WTC11 (cell line): ENCODE measurements at regions not wholly inside any gene's neighbourhood (a gene's known extent, or its start where the extent isn't known, plus 50 kb on each side); places are given as distances from the start of the nearest gene placed in this dataset.

ENCODE experiments used
- ATAC-seq: fragments of 200-7000 bp; cut with Tn5 transposase; 2 replicates; pipeline ENCODE4 v1.10.0; 2021; ENCODE audit warnings: mild to moderate bottlenecking, moderate library complexity
- CTCF ChIA-PET: fragments of 300-600 bp; sonication (Branson Sonifier 250); formaldehyde crosslinking; loops from one replicate; lab custom pipeline; 2021; ENCODE audit warnings: antibody characterized with exemption; lab: Charles Lee
- POLR2A ChIA-PET: fragments of 350-600 bp; sonication (Branson Sonifier 250); formaldehyde crosslinking; loops from one replicate; lab custom pipeline; 2021; ENCODE audit warnings: antibody characterized with exemption; lab: Charles Lee
- DNase-seq: peaks from one replicate; pipeline ENCODE4 v3.0.0; 2021; ENCODE audit warnings: low spot score
- H3K27ac Mint-ChIP-seq: 2 replicates; pipeline ENCODE4 v1.8.0; 2021; ENCODE audit warnings: mixed read lengths
- H3K27me3 Mint-ChIP-seq: 2 replicates; pipeline ENCODE4 v1.8.0; 2021; ENCODE audit warnings: low read depth, mild to moderate bottlenecking, moderate library complexity, mixed read lengths
- H3K36me3 Mint-ChIP-seq: 2 replicates; pipeline ENCODE4 v1.8.0; 2021; ENCODE audit warnings: mixed read lengths
- H3K4me1 Mint-ChIP-seq: 2 replicates; pipeline ENCODE4 v1.8.0; 2022; ENCODE audit warnings: mixed read lengths
- H3K4me3 Mint-ChIP-seq: 2 replicates; pipeline ENCODE4 v1.8.0; 2021; ENCODE audit warnings: mild to moderate bottlenecking, moderate library complexity, mixed read lengths
- H3K9me3 Mint-ChIP-seq: 2 replicates; pipeline ENCODE4 v1.8.0; 2021; ENCODE audit warnings: mixed read lengths
- CBFB ChIP-seq: sonication (generic); formaldehyde crosslinking; IDR thresholded peaks from 2 replicates; pipeline ENCODE4 v1.8.1; 2022; ENCODE audit warnings: mild to moderate bottlenecking, low read depth, missing genetic modification reagents
- FOXP1 ChIP-seq: sonication (generic); formaldehyde crosslinking; IDR thresholded peaks from 2 replicates; pipeline ENCODE4 v1.8.0; 2022; ENCODE audit warnings: missing genetic modification reagents, mild to moderate bottlenecking, moderate library complexity, borderline replicate concordance
- JAZF1 ChIP-seq: fragments of 250-450 bp; sonication (Bioruptor Pico); IDR thresholded peaks from 2 replicates; pipeline ENCODE4 v1.9.0; 2021; ENCODE audit warnings: moderate library complexity, mild to moderate bottlenecking, inconsistent platforms
- MXD4 ChIP-seq: fragments of 250-450 bp; sonication (Bioruptor Pico); IDR thresholded peaks from 2 replicates; pipeline ENCODE4 v1.8.0; 2021; ENCODE audit warnings: mild to moderate bottlenecking, moderate library complexity, borderline replicate concordance
- NR2C2 ChIP-seq: sonication (generic); formaldehyde crosslinking; IDR thresholded peaks from 2 replicates; pipeline ENCODE4 v1.8.0; 2022; ENCODE audit warnings: mild to moderate bottlenecking, missing genetic modification reagents
- NR3C1 ChIP-seq: sonication (generic); formaldehyde crosslinking; conservative IDR thresholded peaks from 2 replicates; pipeline ENCODE4 v1.8.1; 2023; ENCODE audit warnings: low read depth, mild to moderate bottlenecking, missing genetic modification reagents
- RELA ChIP-seq: sonication (generic); formaldehyde crosslinking; IDR thresholded peaks from 2 replicates; pipeline ENCODE4 v1.8.1; 2022; ENCODE audit warnings: missing genetic modification reagents, mild to moderate bottlenecking, borderline replicate concordance
- SOX15 ChIP-seq: fragments of 250-450 bp; sonication (Bioruptor Pico); IDR thresholded peaks from 2 replicates; pipeline ENCODE4 v1.9.0; 2021; ENCODE audit warnings: mild to moderate bottlenecking
- TEAD1 ChIP-seq: sonication (generic); formaldehyde crosslinking; IDR thresholded peaks from 2 replicates; pipeline ENCODE4 v1.8.0; 2022; ENCODE audit warnings: mild to moderate bottlenecking, missing genetic modification reagents
- ZNF138 ChIP-seq: sonication (generic); formaldehyde crosslinking; conservative IDR thresholded peaks from 2 replicates; pipeline ENCODE4 v1.8.1; 2022; ENCODE audit warnings: mild to moderate bottlenecking, moderate library complexity, missing genetic modification reagents
- ZNF423 ChIP-seq: fragments of 250-450 bp; sonication (Bioruptor Pico); IDR thresholded peaks from 2 replicates; pipeline ENCODE4 v2.1.2; 2022; ENCODE audit warnings: mild to moderate bottlenecking, moderate library complexity
- TF ChIP-seq, protein P1 (sequence below): sonication (generic); formaldehyde crosslinking; IDR thresholded peaks from 2 replicates; pipeline ENCODE4 v1.8.1; 2022; ENCODE audit warnings: missing genetic modification reagents, borderline replicate concordance
- TF ChIP-seq, protein P2 (sequence below): sonication (generic); formaldehyde crosslinking; IDR thresholded peaks from 2 replicates; pipeline ENCODE4 v1.8.0; 2023; ENCODE audit warnings: mild to moderate bottlenecking, missing genetic modification reagents
- TF ChIP-seq, protein P3 (sequence below): sonication (generic); formaldehyde crosslinking; IDR thresholded peaks from 2 replicates; pipeline ENCODE4 v1.8.0; 2023; ENCODE audit warnings: missing genetic modification reagents, mild to moderate bottlenecking, borderline replicate concordance
- TF ChIP-seq, protein P4 (sequence below): fragments of 250-450 bp; sonication (Bioruptor Pico); IDR thresholded peaks from 2 replicates; pipeline ENCODE4 v1.9.0; 2021; ENCODE audit warnings: mild to moderate bottlenecking

DNA sequence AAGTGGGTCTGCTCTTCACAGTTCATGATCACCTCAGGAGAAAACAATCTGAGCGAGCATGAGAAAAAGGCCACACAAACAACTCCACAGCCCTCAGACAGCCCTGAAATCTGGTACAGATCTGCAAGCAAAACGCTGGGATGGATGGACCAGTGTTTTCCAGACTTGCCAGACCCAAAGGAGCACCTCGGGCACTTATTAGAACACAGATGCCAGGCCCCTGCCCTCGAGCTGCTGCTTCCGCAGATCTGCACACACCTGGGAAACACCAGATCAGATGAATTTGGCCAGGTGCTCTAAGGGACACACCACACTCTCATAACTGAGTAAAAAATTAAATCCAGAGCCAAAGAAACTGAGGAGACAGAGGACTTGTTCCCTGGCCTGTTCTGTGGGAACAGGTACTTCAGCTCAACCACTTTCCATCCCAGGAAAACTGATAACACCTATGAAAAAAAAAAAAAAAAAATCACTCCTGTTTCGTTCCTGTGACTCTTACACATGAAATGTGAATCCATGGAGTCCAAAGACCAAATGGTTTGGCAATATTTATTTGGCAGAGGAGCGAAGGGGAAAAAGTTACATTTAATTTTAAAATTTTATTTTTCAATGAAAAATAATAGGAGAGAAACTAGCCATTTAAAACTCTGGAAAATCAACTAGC, 202.9 kb upstream of the ESRRG start:
- no peaks in the 10 kb centered on the region for H3K27me3 Mint-ChIP-seq
- DNase-seq (no peak), ATAC-seq (no peak)
- H3K9me3 Mint-ChIP-seq: 0 out of 2 replicates have a peak, but pooled peaks cover under 1% of the 10 kb centered on the region
- TF ChIP-seq JAZF1: no peak
- no peak for TF ChIP-seq CBFB (CRISPR knock-in tag)
- TF ChIP-seq, protein P1, sequence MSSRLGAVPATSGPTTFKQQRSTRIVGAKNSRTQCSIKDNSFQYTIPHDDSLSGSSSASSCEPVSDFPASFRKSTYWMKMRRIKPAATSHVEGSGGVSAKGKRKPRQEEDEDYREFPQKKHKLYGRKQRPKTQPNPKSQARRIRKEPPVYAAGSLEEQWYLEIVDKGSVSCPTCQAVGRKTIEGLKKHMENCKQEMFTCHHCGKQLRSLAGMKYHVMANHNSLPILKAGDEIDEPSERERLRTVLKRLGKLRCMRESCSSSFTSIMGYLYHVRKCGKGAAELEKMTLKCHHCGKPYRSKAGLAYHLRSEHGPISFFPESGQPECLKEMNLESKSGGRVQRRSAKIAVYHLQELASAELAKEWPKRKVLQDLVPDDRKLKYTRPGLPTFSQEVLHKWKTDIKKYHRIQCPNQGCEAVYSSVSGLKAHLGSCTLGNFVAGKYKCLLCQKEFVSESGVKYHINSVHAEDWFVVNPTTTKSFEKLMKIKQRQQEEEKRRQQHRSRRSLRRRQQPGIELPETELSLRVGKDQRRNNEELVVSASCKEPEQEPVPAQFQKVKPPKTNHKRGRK: no peak
- no peak for TF ChIP-seq NR2C2 (CRISPR knock-in tag)
- TF ChIP-seq, protein P2, sequence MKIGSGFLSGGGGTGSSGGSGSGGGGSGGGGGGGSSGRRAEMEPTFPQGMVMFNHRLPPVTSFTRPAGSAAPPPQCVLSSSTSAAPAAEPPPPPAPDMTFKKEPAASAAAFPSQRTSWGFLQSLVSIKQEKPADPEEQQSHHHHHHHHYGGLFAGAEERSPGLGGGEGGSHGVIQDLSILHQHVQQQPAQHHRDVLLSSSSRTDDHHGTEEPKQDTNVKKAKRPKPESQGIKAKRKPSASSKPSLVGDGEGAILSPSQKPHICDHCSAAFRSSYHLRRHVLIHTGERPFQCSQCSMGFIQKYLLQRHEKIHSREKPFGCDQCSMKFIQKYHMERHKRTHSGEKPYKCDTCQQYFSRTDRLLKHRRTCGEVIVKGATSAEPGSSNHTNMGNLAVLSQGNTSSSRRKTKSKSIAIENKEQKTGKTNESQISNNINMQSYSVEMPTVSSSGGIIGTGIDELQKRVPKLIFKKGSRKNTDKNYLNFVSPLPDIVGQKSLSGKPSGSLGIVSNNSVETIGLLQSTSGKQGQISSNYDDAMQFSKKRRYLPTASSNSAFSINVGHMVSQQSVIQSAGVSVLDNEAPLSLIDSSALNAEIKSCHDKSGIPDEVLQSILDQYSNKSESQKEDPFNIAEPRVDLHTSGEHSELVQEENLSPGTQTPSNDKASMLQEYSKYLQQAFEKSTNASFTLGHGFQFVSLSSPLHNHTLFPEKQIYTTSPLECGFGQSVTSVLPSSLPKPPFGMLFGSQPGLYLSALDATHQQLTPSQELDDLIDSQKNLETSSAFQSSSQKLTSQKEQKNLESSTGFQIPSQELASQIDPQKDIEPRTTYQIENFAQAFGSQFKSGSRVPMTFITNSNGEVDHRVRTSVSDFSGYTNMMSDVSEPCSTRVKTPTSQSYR: no peak
- no peak for TF ChIP-seq TEAD1 (CRISPR knock-in tag)
- TF ChIP-seq RELA (CRISPR knock-in tag): no peak
- TF ChIP-seq ZNF138 (CRISPR knock-in tag): no peak
- no peak for TF ChIP-seq NR3C1 (CRISPR knock-in tag)
- TF ChIP-seq SOX15: no peak
- TF ChIP-seq FOXP1 (CRISPR knock-in tag): no peak
- TF ChIP-seq ZNF423 (CRISPR knock-in tag): no peak
- TF ChIP-seq, protein P3, sequence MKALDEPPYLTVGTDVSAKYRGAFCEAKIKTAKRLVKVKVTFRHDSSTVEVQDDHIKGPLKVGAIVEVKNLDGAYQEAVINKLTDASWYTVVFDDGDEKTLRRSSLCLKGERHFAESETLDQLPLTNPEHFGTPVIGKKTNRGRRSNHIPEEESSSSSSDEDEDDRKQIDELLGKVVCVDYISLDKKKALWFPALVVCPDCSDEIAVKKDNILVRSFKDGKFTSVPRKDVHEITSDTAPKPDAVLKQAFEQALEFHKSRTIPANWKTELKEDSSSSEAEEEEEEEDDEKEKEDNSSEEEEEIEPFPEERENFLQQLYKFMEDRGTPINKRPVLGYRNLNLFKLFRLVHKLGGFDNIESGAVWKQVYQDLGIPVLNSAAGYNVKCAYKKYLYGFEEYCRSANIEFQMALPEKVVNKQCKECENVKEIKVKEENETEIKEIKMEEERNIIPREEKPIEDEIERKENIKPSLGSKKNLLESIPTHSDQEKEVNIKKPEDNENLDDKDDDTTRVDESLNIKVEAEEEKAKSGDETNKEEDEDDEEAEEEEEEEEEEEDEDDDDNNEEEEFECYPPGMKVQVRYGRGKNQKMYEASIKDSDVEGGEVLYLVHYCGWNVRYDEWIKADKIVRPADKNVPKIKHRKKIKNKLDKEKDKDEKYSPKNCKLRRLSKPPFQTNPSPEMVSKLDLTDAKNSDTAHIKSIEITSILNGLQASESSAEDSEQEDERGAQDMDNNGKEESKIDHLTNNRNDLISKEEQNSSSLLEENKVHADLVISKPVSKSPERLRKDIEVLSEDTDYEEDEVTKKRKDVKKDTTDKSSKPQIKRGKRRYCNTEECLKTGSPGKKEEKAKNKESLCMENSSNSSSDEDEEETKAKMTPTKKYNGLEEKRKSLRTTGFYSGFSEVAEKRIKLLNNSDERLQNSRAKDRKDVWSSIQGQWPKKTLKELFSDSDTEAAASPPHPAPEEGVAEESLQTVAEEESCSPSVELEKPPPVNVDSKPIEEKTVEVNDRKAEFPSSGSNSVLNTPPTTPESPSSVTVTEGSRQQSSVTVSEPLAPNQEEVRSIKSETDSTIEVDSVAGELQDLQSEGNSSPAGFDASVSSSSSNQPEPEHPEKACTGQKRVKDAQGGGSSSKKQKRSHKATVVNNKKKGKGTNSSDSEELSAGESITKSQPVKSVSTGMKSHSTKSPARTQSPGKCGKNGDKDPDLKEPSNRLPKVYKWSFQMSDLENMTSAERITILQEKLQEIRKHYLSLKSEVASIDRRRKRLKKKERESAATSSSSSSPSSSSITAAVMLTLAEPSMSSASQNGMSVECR (CRISPR knock-in tag): no peak
- TF ChIP-seq MXD4: no peak
- TF ChIP-seq, protein P4, sequence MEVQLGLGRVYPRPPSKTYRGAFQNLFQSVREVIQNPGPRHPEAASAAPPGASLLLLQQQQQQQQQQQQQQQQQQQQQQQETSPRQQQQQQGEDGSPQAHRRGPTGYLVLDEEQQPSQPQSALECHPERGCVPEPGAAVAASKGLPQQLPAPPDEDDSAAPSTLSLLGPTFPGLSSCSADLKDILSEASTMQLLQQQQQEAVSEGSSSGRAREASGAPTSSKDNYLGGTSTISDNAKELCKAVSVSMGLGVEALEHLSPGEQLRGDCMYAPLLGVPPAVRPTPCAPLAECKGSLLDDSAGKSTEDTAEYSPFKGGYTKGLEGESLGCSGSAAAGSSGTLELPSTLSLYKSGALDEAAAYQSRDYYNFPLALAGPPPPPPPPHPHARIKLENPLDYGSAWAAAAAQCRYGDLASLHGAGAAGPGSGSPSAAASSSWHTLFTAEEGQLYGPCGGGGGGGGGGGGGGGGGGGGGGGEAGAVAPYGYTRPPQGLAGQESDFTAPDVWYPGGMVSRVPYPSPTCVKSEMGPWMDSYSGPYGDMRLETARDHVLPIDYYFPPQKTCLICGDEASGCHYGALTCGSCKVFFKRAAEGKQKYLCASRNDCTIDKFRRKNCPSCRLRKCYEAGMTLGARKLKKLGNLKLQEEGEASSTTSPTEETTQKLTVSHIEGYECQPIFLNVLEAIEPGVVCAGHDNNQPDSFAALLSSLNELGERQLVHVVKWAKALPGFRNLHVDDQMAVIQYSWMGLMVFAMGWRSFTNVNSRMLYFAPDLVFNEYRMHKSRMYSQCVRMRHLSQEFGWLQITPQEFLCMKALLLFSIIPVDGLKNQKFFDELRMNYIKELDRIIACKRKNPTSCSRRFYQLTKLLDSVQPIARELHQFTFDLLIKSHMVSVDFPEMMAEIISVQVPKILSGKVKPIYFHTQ (CRISPR knock-in tag): no peak
- POLR2A ChIA-PET: no interaction called here
- H3K27ac Mint-ChIP-seq: no peak overlapping the region
- CTCF ChIA-PET: interaction anchor here (0.7 to 1.4 kb wide), 2 partner anchors 12 to 176 kb away, joined by 3 to 4 read pairs; no protein-coding TSS in a partner anchor
- no peak overlapping the region for H3K4me3 Mint-ChIP-seq
- H3K4me1 Mint-ChIP-seq: peaks cover 20% of the 10 kb centered on the region
- no peaks in the 10 kb centered on the region for H3K36me3 Mint-ChIP-seq
